CD8-positive, alpha-beta memory T cell (primary cell): ENCODE measurements at regions not wholly inside any gene's neighbourhood (a gene's known extent, or its start where the extent isn't known, plus 50 kb on each side); places are given as distances from the start of the nearest gene placed in this dataset.

ENCODE experiments used
- CTCF ChIA-PET: fragments of 350-600 bp; sonication (Branson Sonifier 250); formaldehyde crosslinking; loops from one replicate; lab custom pipeline; 2021; ENCODE audit warnings: antibody characterized with exemption; lab: Charles Lee
- POLR2A ChIA-PET: fragments of 350-600 bp; sonication (Branson Sonifier 250); formaldehyde crosslinking; loops from one replicate; lab custom pipeline; 2021; ENCODE audit warnings: antibody characterized with exemption; lab: Charles Lee
- DNase-seq, 5 donors: peaks; one replicate each; pipeline versions ENCODE4 v3.0.0 to v3.0.0-alpha.2; 2020 to 2022; ENCODE audit warnings: mixed read lengths in 1 of 5
- H3K27ac ChIP-seq: one replicate; pipeline ENCODE4 v1.7.0; 2013; ENCODE audit warnings: low read depth, mild to moderate bottlenecking, low read length, moderate library complexity
- H3K27me3 ChIP-seq: 2 replicates; pipeline ENCODE4 v1.7.0; 2013; ENCODE audit warnings: low read length, mild to moderate bottlenecking; ENCODE audit not compliant: insufficient read depth, poor library complexity, severe bottlenecking
- H3K36me3 ChIP-seq: 2 replicates; pipeline ENCODE4 v1.7.0; 2013; ENCODE audit warnings: mild to moderate bottlenecking, low read length, moderate library complexity; ENCODE audit not compliant: insufficient read depth
- H3K4me1 ChIP-seq: 2 replicates; pipeline ENCODE4 v1.7.0; 2013; ENCODE audit warnings: mild to moderate bottlenecking, low read length, moderate library complexity; ENCODE audit not compliant: insufficient read depth
- H3K4me3 ChIP-seq: 2 replicates; pipeline ENCODE4 v1.7.0; 2013; ENCODE audit warnings: mild to moderate bottlenecking, low read length
- H3K9me3 ChIP-seq: 2 replicates; pipeline ENCODE4 v1.7.0; 2013; ENCODE audit warnings: mild to moderate bottlenecking, low read length
- H3K27ac Mint-ChIP-seq, 8 donors: one replicate each; pipeline ENCODE4 v1.8.0; 2020 to 2021; ENCODE audit warnings: mixed read lengths in 8 of 8, mild to moderate bottlenecking in 6 of 8, inconsistent platforms in 3 of 8, moderate library complexity in 3 of 8
- H3K27me3 Mint-ChIP-seq, 2 donors: one replicate each; pipeline ENCODE4 v1.8.0; 2020 to 2021; ENCODE audit warnings: mixed read lengths in 2 of 2, mild to moderate bottlenecking in 1 of 2, moderate library complexity in 1 of 2
- H3K36me3 Mint-ChIP-seq, 3 donors: one replicate each; pipeline ENCODE4 v1.8.0; 2020 to 2021; ENCODE audit warnings: mixed read lengths in 3 of 3, inconsistent platforms in 1 of 3, mild to moderate bottlenecking in 1 of 3
- H3K4me1 Mint-ChIP-seq, 3 donors: one replicate each; pipeline ENCODE4 v1.8.0; 2020 to 2021; ENCODE audit warnings: mixed read lengths in 3 of 3, inconsistent platforms in 1 of 3, mild to moderate bottlenecking in 1 of 3
- H3K4me3 Mint-ChIP-seq, 7 donors: one replicate each; pipeline ENCODE4 v1.8.0; 2020 to 2021; ENCODE audit warnings: mixed read lengths in 7 of 7, mild to moderate bottlenecking in 6 of 7, moderate library complexity in 4 of 7, inconsistent platforms in 2 of 7
- H3K9me3 Mint-ChIP-seq, 5 donors: one replicate each; pipeline ENCODE4 v1.8.0; 2020 to 2022; ENCODE audit warnings: mixed read lengths in 5 of 5, mild to moderate bottlenecking in 3 of 5, moderate library complexity in 2 of 5, inconsistent platforms in 1 of 5

- no peak overlapping the region for H3K4me3 Mint-ChIP-seq
- no peak for DNase-seq
- H3K4me1 Mint-ChIP-seq = no peaks in the 10 kb centered on the region
- POLR2A ChIA-PET = no interaction called here
- no peaks in the 10 kb centered on the region for H3K36me3 Mint-ChIP-seq
- H3K9me3 ChIP-seq = no peaks in the 10 kb centered on the region
- CTCF ChIA-PET = no interaction called here
- H3K4me1 ChIP-seq = no peaks in the 10 kb centered on the region
- no peak overlapping the region for H3K27ac ChIP-seq
- H3K4me3 ChIP-seq = no peak overlapping the region
- H3K27me3 Mint-ChIP-seq = peaks cover 1 to 4% of the 10 kb centered on the region in 2 donors
- no peak overlapping the region for H3K27ac Mint-ChIP-seq
- no peaks in the 10 kb centered on the region for H3K27me3 ChIP-seq
- no peaks in the 10 kb centered on the region for H3K36me3 ChIP-seq
- H3K9me3 Mint-ChIP-seq = peaks cover 0 to 2% (median 0%) of the 10 kb centered on the region in 5 donors
Observed at GRCh38 chr12:126879842-126880241, 1387.1 kb upstream of the TMEM132C start.

GRCh38 chr12:126883697-126884096, 1383.3 kb upstream of the TMEM132C start:
- Mint-ChIP-seq H3K27ac (no peak overlapping the region), H3K4me1 (no peaks in the 10 kb centered on the region), H3K4me3 (no peak overlapping the region), H3K36me3 (no peaks in the 10 kb centered on the region), H3K9me3 (peaks cover 0 to 5% (median 0%) of the 10 kb centered on the region in 5 donors), H3K27me3 (peaks cover 0 to 4% of the 10 kb centered on the region in 2 donors)
- Histone ChIP-seq H3K36me3 (no peaks in the 10 kb centered on the region), H3K27ac (no peak overlapping the region), H3K27me3 (no peaks in the 10 kb centered on the region), H3K9me3 (no peaks in the 10 kb centered on the region), H3K4me3 (no peak overlapping the region), H3K4me1 (no peaks in the 10 kb centered on the region)
- DNase-seq = no peak
- ChIA-PET POLR2A (no interaction called here), CTCF (no interaction called here)

- H3K36me3 Mint-ChIP-seq = no peaks in the 10 kb centered on the region
- H3K4me3 ChIP-seq = no peak overlapping the region
- H3K9me3 Mint-ChIP-seq = peaks cover 0 to 8% (median 0%) of the 10 kb centered on the region in 5 donors
- H3K27ac ChIP-seq = no peak overlapping the region
- H3K4me1 Mint-ChIP-seq = no peaks in the 10 kb centered on the region
- ChIA-PET CTCF (no interaction called here), POLR2A (no interaction called here)
- H3K27me3 ChIP-seq = no peaks in the 10 kb centered on the region
- no peaks in the 10 kb centered on the region for H3K36me3 ChIP-seq
- H3K4me3 Mint-ChIP-seq = no peak overlapping the region
- no peaks in the 10 kb centered on the region for H3K4me1 ChIP-seq
- H3K9me3 ChIP-seq = no peaks in the 10 kb centered on the region
- DNase-seq = no peak
- H3K27ac Mint-ChIP-seq = no peak overlapping the region
- H3K27me3 Mint-ChIP-seq = peaks cover 4% of the 10 kb centered on the region in 2 donors
Observed at GRCh38 chr12:126889501-126889900, 1377.5 kb upstream of the TMEM132C start.

GRCh38 chr12:126890097-126890496, 1376.9 kb upstream of the TMEM132C start:
- Histone ChIP-seq H3K9me3 (no peaks in the 10 kb centered on the region), H3K4me1 (no peaks in the 10 kb centered on the region), H3K27me3 (no peaks in the 10 kb centered on the region), H3K27ac (no peak overlapping the region), H3K36me3 (no peaks in the 10 kb centered on the region), H3K4me3 (no peak overlapping the region)
- no peak for DNase-seq
- no peaks in the 10 kb centered on the region for H3K4me1 Mint-ChIP-seq
- no peak overlapping the region for H3K27ac Mint-ChIP-seq
- no peak overlapping the region for H3K4me3 Mint-ChIP-seq
- H3K9me3 Mint-ChIP-seq = peaks cover 0 to 8% (median 0%) of the 10 kb centered on the region in 5 donors
- H3K27me3 Mint-ChIP-seq = peaks cover 4 to 6% of the 10 kb centered on the region in 2 donors
- ChIA-PET POLR2A (no interaction called here), CTCF (no interaction called here)
- no peaks in the 10 kb centered on the region for H3K36me3 Mint-ChIP-seq

GRCh38 chr12:126891789-126892188, 1375.2 kb upstream of the TMEM132C start:
- H3K36me3 Mint-ChIP-seq = no peaks in the 10 kb centered on the region
- H3K4me3 Mint-ChIP-seq = no peak overlapping the region
- Histone ChIP-seq H3K27ac (no peak overlapping the region), H3K4me3 (no peak overlapping the region), H3K36me3 (no peaks in the 10 kb centered on the region), H3K4me1 (no peaks in the 10 kb centered on the region), H3K9me3 (no peaks in the 10 kb centered on the region), H3K27me3 (no peaks in the 10 kb centered on the region)
- H3K27me3 Mint-ChIP-seq = peaks cover 3 to 14% of the 10 kb centered on the region in 2 donors
- no peak for DNase-seq
- peaks cover 0 to 5% (median 2%) of the 10 kb centered on the region in 5 donors for H3K9me3 Mint-ChIP-seq
- CTCF ChIA-PET = no interaction called here
- POLR2A ChIA-PET = no interaction called here
- H3K4me1 Mint-ChIP-seq = no peaks in the 10 kb centered on the region
- H3K27ac Mint-ChIP-seq = no peak overlapping the region

GRCh38 chr12:126895951-126896913, 1370.7 kb upstream of the TMEM132C start:
- Histone ChIP-seq H3K27me3 (no peaks in the 10 kb centered on the region), H3K9me3 (no peaks in the 10 kb centered on the region), H3K4me1 (no peaks in the 10 kb centered on the region), H3K36me3 (no peaks in the 10 kb centered on the region), H3K4me3 (no peak overlapping the region), H3K27ac (no peak overlapping the region)
- Mint-ChIP-seq H3K9me3 (peaks cover 0 to 7% (median 2%) of the 10 kb centered on the region in 5 donors), H3K4me3 (no peak overlapping the region), H3K27ac (no peak overlapping the region), H3K36me3 (no peaks in the 10 kb centered on the region), H3K27me3 (peaks cover 6 to 14% of the 10 kb centered on the region in 2 donors), H3K4me1 (peaks cover 0 to 4% (median 0%) of the 10 kb centered on the region in 3 donors)
- POLR2A ChIA-PET = no interaction called here
- DNase-seq = no peak
- CTCF ChIA-PET = no interaction called here

GRCh38 chr12:126897102-126897501, 1369.9 kb upstream of the TMEM132C start:
- no peaks in the 10 kb centered on the region for H3K9me3 ChIP-seq
- Mint-ChIP-seq H3K9me3 (peaks cover 0 to 4% (median 0%) of the 10 kb centered on the region in 5 donors), H3K4me1 (peaks cover 0 to 4% (median 0%) of the 10 kb centered on the region in 3 donors), H3K36me3 (no peaks in the 10 kb centered on the region), H3K27ac (no peak overlapping the region), H3K27me3 (peaks cover 6 to 14% of the 10 kb centered on the region in 2 donors), H3K4me3 (no peak overlapping the region)
- POLR2A ChIA-PET = no interaction called here
- no peak overlapping the region for H3K4me3 ChIP-seq
- DNase-seq = no peak
- no peaks in the 10 kb centered on the region for H3K27me3 ChIP-seq
- CTCF ChIA-PET = interaction anchor here (1.1 kb wide), 1 partner anchor 23 kb away, joined by 4 read pairs; no protein-coding TSS in a partner anchor
- no peaks in the 10 kb centered on the region for H3K4me1 ChIP-seq
- no peak overlapping the region for H3K27ac ChIP-seq
- H3K36me3 ChIP-seq = no peaks in the 10 kb centered on the region

GRCh38 chr12:126897778-126898177, 1369.2 kb upstream of the TMEM132C start:
- CTCF ChIA-PET = interaction anchor here (1.1 kb wide), 1 partner anchor 24 kb away, joined by 4 read pairs; no protein-coding TSS in a partner anchor
- H3K4me3 ChIP-seq = no peak overlapping the region
- Mint-ChIP-seq H3K9me3 (peaks cover 0 to 4% (median 0%) of the 10 kb centered on the region in 5 donors), H3K36me3 (no peaks in the 10 kb centered on the region), H3K27me3 (peaks cover 6 to 14% of the 10 kb centered on the region in 2 donors), H3K4me1 (peaks cover 0 to 4% (median 0%) of the 10 kb centered on the region in 3 donors), H3K27ac (no peak overlapping the region), H3K4me3 (no peak overlapping the region)
- no peaks in the 10 kb centered on the region for H3K36me3 ChIP-seq
- POLR2A ChIA-PET = no interaction called here
- H3K4me1 ChIP-seq = no peaks in the 10 kb centered on the region
- no peaks in the 10 kb centered on the region for H3K9me3 ChIP-seq
- DNase-seq = no peak
- H3K27me3 ChIP-seq = no peaks in the 10 kb centered on the region
- no peak overlapping the region for H3K27ac ChIP-seq
